ENCODE measurements at regions not wholly inside any gene's neighbourhood (a gene's known extent, or its start where the extent isn't known, plus 50 kb on each side); places are given as distances from the start of the nearest gene placed in this dataset.
"Not testable (repeated sequence)": the region's sequence is repeated elsewhere in the genome, so short reads cannot be mapped to it uniquely, and the experiment has no call there.

DNA sequence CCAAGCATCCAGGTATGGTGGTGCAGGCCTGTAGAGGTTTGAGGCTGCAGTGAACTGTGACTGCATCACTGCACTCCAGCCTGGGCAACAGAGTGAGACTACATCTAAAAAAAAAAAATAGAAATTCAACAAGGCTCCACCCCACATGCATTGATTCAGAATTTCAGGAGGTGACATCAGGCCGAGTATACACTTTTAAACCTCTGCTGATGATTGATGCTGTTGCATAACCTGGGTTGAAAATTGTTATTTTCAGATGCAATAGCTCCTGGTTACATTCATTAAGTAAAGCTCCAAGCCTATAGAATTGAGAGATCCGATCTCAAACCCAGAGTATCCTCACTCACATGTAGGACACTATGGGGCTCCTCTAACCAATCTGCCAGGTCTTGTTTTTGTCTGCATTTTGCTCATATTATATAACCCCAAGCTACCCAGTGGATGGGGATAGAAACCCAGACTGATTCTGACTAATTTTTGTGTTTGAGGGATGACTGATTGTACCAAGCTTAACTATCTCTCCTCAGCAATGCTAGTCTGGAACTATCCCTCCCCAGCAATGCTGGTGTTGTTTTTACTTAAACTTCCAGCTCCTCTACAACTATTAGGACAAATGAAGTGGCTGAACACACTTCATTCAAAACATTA lies 123.5 kb upstream of the PREP start:
- ATAC-seq (ENCODE audit: low FRiP score), result no peak
- no peak for DNase-seq (ENCODE audit: low spot score)
- TF ChIP-seq, protein P1, sequence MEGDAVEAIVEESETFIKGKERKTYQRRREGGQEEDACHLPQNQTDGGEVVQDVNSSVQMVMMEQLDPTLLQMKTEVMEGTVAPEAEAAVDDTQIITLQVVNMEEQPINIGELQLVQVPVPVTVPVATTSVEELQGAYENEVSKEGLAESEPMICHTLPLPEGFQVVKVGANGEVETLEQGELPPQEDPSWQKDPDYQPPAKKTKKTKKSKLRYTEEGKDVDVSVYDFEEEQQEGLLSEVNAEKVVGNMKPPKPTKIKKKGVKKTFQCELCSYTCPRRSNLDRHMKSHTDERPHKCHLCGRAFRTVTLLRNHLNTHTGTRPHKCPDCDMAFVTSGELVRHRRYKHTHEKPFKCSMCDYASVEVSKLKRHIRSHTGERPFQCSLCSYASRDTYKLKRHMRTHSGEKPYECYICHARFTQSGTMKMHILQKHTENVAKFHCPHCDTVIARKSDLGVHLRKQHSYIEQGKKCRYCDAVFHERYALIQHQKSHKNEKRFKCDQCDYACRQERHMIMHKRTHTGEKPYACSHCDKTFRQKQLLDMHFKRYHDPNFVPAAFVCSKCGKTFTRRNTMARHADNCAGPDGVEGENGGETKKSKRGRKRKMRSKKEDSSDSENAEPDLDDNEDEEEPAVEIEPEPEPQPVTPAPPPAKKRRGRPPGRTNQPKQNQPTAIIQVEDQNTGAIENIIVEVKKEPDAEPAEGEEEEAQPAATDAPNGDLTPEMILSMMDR (IDR thresholded peaks at IDR 0.05), result no peak

DNA sequence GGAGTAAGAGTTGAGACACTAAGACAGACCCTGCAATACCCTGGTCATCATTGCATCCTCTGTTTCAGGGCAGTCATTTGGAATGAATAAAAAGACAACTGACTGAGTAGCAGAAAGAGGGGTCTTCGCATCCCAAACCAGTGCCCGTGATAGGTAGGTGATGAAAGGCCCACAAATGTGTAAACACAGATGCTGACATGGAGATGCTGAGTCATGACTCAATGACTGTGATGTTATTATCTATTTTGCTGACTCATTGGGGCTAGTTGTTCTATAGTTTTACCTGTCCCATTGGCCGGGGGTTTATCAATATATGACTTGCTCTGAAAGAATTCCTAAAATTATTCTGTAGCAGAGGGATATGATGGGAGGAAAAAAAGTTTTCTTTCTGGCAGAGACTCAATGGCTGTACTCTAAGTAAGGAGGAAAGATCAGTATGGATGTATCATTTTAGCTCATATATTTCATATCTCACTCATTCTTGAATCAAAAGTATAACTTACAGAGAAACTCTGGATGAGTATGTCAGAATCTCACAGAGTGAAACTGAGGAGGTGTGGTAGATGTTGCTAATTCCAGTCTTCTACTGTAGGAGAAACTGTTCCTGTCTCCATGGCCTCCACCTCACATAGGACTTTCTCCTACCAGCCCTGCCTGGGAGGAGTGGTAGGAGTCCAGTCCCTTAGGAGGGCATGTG lies 119.9 kb upstream of the PREP start:
- TF ChIP-seq, protein P1 (IDR thresholded peaks at IDR 0.05), result no peak
- no peak for ATAC-seq (ENCODE audit: low FRiP score)
- DNase-seq (ENCODE audit: low spot score), result no peak

DNA sequence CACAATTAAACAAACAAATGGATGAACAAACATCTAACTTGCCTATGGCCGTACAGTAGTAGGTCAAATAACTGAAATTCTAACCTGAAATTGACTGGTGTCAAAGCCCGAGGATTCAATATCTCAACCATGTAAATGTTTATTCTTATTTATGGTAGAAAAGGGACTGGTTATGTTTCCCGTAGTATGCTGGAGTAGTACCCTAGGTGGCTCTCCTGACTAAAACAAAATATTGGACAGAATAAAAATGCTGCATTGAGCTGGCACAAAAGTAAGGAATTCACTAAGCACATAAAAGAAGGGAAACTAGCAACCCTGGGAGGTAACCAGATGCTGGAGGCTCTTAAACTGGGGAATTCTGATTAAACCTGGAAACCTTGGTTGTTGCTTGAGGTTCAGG lies 117.1 kb upstream of the PREP start:
- DNase-seq (ENCODE audit: low spot score), result no peak
- no peak for ATAC-seq (ENCODE audit: low FRiP score)
- TF ChIP-seq, protein P1 (IDR thresholded peaks at IDR 0.05), result no peak

DNA sequence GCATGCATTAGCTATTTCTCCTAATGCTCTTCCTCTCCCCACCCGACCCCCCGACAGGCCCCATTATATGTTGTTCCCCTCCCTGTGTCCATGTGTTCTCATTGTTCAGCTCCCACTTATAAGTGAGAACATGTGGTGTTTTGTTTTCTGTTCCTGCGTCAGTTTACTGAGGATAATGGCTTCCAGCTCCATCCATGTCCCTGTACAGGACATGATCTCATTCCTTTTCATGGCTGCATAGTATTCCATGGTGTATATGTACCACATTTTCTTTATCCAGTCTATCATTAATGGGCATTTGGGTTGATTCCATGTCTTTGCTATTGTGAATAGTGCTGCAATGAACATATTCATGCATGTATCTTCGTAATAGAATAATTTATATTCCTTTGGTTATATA lies 116.1 kb upstream of the PREP start:
- ATAC-seq (ENCODE audit: low FRiP score); DNase-seq (ENCODE audit: low spot score): not testable (repeated sequence)

DNA sequence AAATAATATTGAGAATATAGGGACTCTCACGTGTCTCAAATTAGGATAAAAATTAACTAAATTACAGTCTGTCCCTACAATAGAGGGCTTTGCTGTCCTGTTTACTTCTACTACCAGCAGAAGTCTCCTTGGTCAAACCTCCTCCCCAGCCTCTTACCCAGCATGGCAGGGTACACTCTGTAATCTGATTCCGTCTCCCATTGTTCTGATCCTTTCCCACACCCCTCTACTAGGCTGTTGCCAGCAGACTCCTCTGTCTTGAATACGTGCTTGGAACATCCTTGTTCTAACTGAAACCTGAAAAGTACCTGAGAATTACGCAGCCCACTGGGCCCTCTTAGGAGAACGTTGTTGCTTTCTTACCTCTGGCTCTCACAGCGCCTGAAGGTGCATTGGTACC lies 112.2 kb upstream of the PREP start:
- DNase-seq (ENCODE audit: low spot score) (no peak), ATAC-seq (ENCODE audit: low FRiP score) (no peak)
- TF ChIP-seq, protein P1 (IDR thresholded peaks at IDR 0.05), result no peak

DNA sequence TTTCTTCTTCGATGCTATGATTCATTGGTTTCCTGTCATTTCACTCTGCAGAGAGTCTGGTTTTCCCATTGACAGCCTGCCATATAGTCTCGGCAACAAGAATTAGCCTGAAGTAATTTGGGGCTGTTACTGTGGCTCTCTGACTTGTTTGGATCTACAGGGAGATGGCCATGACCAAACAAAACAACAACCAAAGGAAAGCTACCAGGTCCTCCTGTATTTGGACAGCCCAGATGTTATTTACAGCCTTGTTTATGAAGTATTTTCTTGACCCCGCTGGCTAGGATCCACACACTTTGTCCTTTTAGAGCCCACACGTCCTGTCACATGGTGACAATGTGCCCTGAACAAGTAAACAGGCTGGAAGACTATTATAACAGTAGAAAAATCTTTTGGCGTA lies 111.4 kb upstream of the PREP start:
- DNase-seq (ENCODE audit: low spot score) (no peak), ATAC-seq (ENCODE audit: low FRiP score) (no peak)
- TF ChIP-seq, protein P1 (IDR thresholded peaks at IDR 0.05), result no peak

DNA sequence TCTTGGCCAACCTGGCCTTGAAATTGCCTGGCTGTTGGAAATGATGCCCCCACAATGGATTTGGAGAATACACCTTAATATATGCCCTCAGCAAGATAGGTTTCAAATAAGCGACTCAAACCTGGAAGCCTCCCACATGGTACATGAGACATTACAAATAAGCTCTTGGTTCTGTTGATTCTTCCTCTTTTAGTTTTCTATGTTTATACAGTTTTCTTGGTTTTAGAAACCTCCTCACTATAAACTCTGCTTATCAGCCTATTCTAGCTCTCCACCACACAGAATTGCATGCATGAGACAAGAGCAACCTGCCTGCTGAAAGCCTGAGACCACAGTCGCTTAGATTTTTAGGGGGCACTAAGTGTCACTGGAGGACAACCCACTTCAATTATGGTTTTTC lies 108.8 kb upstream of the PREP start:
- ATAC-seq (ENCODE audit: low FRiP score), result no peak
- TF ChIP-seq, protein P1 (IDR thresholded peaks at IDR 0.05), result no peak

More for the DNA sequence above, 108.8 kb upstream of the PREP start:
- DNase-seq (ENCODE audit: low spot score), result no peak

Data from omental fat pad (tissue), 3 donors.